Epithelial cell of proximal tubule (primary cell): ENCODE measurements at regions not wholly inside any gene's neighbourhood (a gene's known extent, or its start where the extent isn't known, plus 50 kb on each side); places are given as distances from the start of the nearest gene placed in this dataset.

Experiments
- DNase-seq: peaks from one replicate; pipeline ENCODE4 v3.0.0-alpha.2; 2011; ENCODE audit warnings: low read depth
- H3K4me3 ChIP-seq: 2 replicates; pipeline ENCODE4 v1.5.1; 2011; ENCODE audit warnings: low read depth, mild to moderate bottlenecking, low read length
- CTCF ChIP-seq: conservative IDR thresholded peaks from 2 replicates; pipeline ENCODE4 v1.5.1; 2012; ENCODE audit warnings: low read depth, mild to moderate bottlenecking, low read length

- DNase-seq, result no peak
- H3K4me3 ChIP-seq, result no peak overlapping the region
- TF ChIP-seq CTCF, result no peak
Measured at GRCh38 chr12:113582521-113583218, 111.0 kb upstream of the LHX5 start.

- no peak for TF ChIP-seq CTCF
- DNase-seq, result no peak
- H3K4me3 ChIP-seq, result no peak overlapping the region
Measured at GRCh38 chr12:113581342-113581741, 109.7 kb upstream of the LHX5 start.

GRCh38 chr12:113580437-113580836 lies 108.8 kb upstream of the LHX5 start:
- H3K4me3 ChIP-seq, result no peak overlapping the region
- DNase-seq, result no peak
- no peak for TF ChIP-seq CTCF

GRCh38 chr12:113577464-113578129 lies 105.9 kb upstream of the LHX5 start:
- TF ChIP-seq CTCF, result no peak
- DNase-seq, result no peak
- H3K4me3 ChIP-seq, result no peak overlapping the region

- H3K4me3 ChIP-seq, result no peak overlapping the region
- TF ChIP-seq CTCF, result no peak
- no peak for DNase-seq
Measured at GRCh38 chr12:113575386-113575785, 103.7 kb upstream of the LHX5 start.

GRCh38 chr12:113573148-113573547 lies 101.5 kb upstream of the LHX5 start:
- no peak for DNase-seq
- no peak overlapping the region for H3K4me3 ChIP-seq
- no peak for TF ChIP-seq CTCF

- TF ChIP-seq CTCF, result no peak
- no peak for DNase-seq
- H3K4me3 ChIP-seq, result no peak overlapping the region
Measured at GRCh38 chr12:113571713-113572112, 100.0 kb upstream of the LHX5 start.
